ENCODE measurements at regions not wholly inside any gene's neighbourhood (a gene's known extent, or its start where the extent isn't known, plus 50 kb on each side); places are given as distances from the start of the nearest gene placed in this dataset.

DNA sequence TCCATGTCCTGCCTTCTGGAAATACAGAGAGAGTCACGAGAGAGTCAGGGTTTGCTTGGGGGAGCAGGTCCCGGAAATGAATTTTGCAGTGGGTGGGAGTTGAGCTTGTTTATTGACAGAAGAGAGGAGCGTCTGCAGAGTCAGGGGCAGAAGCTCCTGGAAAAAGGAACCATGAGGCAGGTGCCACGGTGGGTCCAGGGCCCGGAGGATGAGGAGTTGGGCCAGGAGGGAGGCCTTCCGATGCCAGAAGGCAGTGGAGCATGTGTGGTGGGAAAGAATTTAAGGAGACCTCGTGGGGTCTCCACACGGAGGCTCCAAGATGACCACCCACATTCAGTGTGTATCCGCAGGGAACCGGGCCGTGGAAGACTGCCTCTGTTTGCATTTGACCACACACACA is 461.2 kb downstream of the BRD1 start:
- TF ChIP-seq, protein P1, sequence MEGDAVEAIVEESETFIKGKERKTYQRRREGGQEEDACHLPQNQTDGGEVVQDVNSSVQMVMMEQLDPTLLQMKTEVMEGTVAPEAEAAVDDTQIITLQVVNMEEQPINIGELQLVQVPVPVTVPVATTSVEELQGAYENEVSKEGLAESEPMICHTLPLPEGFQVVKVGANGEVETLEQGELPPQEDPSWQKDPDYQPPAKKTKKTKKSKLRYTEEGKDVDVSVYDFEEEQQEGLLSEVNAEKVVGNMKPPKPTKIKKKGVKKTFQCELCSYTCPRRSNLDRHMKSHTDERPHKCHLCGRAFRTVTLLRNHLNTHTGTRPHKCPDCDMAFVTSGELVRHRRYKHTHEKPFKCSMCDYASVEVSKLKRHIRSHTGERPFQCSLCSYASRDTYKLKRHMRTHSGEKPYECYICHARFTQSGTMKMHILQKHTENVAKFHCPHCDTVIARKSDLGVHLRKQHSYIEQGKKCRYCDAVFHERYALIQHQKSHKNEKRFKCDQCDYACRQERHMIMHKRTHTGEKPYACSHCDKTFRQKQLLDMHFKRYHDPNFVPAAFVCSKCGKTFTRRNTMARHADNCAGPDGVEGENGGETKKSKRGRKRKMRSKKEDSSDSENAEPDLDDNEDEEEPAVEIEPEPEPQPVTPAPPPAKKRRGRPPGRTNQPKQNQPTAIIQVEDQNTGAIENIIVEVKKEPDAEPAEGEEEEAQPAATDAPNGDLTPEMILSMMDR (IDR thresholded peaks at IDR 0.05 in 8 of 11, conservative IDR thresholded peaks at IDR 0.05 in 3 of 11) = no peak
- TF ChIP-seq POLR2AphosphoS5 (IDR thresholded peaks at IDR 0.05) = no peak
- no peak for TF ChIP-seq POLR2A (IDR thresholded peaks at IDR 0.05)

All from spleen (tissue), 7 donors.